Body of pancreas (tissue), 4 donors: ENCODE measurements at regions not wholly inside any gene's neighbourhood (a gene's known extent, or its start where the extent isn't known, plus 50 kb on each side); places are given as distances from the start of the nearest gene placed in this dataset.

Experiments
- CTCF ChIP-seq, 7 experiments: fragments of 450-650 bp in 4 of 7; fragments of 200-600 bp in 3 of 7; sonication (generic) in 3 of 7; IDR thresholded peaks; one replicate each; pipeline ENCODE4 v1.5.1; 2016 to 2019; ENCODE audit warnings: antibody characterized with exemption in 7 of 7
- POLR2A ChIP-seq, 3 donors: fragments of 450-650 bp; IDR thresholded peaks; one replicate each; pipeline ENCODE4 v1.6.1; 2016; ENCODE audit warnings: antibody characterized with exemption in 3 of 3, mild to moderate bottlenecking in 2 of 3

- TF ChIP-seq CTCF (IDR thresholded peaks at IDR 0.05) (no peak), POLR2A (IDR thresholded peaks at IDR 0.05) (no peak)
These were observed 499.3 kb upstream of the SMIM21 start for GRCh38 chr18:75926811-75927210.
